Uterus (tissue), 3 donors: ENCODE measurements at regions not wholly inside any gene's neighbourhood (a gene's known extent, or its start where the extent isn't known, plus 50 kb on each side); places are given as distances from the start of the nearest gene placed in this dataset.

Experiments used
- DNase-seq, 2 donors: peaks; one replicate each; pipeline ENCODE4 v3.0.0-alpha.2; 2019 to 2020
- H3K27ac ChIP-seq, 2 donors: fragments of 200-600 bp; sonication (generic); 1 replicate in 1 of 2; 2 replicates in 1 of 2; pipeline ENCODE4 v1.5.1; 2016 to 2018
- H3K27me3 ChIP-seq, 2 donors: fragments of 200-600 bp; sonication (generic); one replicate each; pipeline ENCODE4 v1.5.1; 2018 to 2019; ENCODE audit warnings: control low read depth in 1 of 2
- H3K36me3 ChIP-seq, 2 donors: fragments of 200-600 bp; sonication (generic); one replicate each; pipeline ENCODE4 v1.5.1; 2019; ENCODE audit warnings: control low read depth in 1 of 2
- H3K4me1 ChIP-seq, 2 donors: fragments of 200-600 bp; sonication (generic); one replicate each; pipeline ENCODE4 v1.5.1; 2018 to 2019; ENCODE audit warnings: control low read depth in 1 of 2
- H3K4me3 ChIP-seq, 2 donors: fragments of 200-600 bp; sonication (generic); 1 replicate in 1 of 2; 2 replicates in 1 of 2; pipeline ENCODE4 v1.5.1; 2018 to 2019; ENCODE audit warnings: mild to moderate bottlenecking in 1 of 2
- H3K9me3 ChIP-seq, 2 donors: fragments of 200-600 bp; sonication (generic); one replicate each; pipeline ENCODE4 v1.5.1; 2019; ENCODE audit warnings: control low read depth in 1 of 2
- POLR2A ChIP-seq, 2 donors: fragments of 450-650 bp; IDR thresholded peaks; one replicate each; pipeline ENCODE4 v1.6.1; 2016; ENCODE audit warnings: antibody characterized with exemption in 2 of 2, mild to moderate bottlenecking in 1 of 2, moderate library complexity in 1 of 2
- intact Hi-C: fragments of 100-400 bp; cut with DNase I; formaldehyde crosslinking; loops from one replicate; pipeline ENCODE4 v1.15.1; 2023; ENCODE audit warnings: low total_unique reads
- TF ChIP-seq, protein P1 (sequence below), 4 experiments: fragments of 200-600 bp in 2 of 4; fragments of 450-650 bp in 2 of 4; sonication (generic) in 2 of 4; IDR thresholded peaks; one replicate each; pipeline ENCODE4 v1.5.1; 2016 to 2019; ENCODE audit warnings: antibody characterized with exemption in 4 of 4, mild to moderate bottlenecking in 2 of 4, moderate library complexity in 1 of 4
- donor health status: DM: yes; HTN: yes; CAD: no.

DNA sequence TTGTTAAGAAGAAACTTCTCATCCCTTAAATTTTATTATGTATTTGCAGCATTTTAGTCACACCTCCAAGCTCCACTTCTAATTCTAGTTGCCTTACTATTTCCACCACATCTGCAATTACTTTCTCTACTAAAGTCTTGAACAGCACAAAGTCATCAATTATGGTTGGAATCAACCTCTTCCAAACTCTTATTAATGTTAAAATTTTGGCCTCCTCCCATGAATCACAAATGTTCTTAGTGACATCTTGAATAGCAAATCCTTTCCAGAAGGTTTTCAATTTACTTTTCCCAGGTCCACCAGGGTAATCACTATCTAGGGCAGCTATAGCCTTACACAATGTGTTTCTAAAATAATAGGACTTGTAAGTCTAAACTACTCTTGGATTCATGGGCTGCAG lies 126.3 kb upstream of the POM121L12 start:
- no peak for TF ChIP-seq POLR2A (IDR thresholded peaks at IDR 0.05)
- TF ChIP-seq, protein P1, sequence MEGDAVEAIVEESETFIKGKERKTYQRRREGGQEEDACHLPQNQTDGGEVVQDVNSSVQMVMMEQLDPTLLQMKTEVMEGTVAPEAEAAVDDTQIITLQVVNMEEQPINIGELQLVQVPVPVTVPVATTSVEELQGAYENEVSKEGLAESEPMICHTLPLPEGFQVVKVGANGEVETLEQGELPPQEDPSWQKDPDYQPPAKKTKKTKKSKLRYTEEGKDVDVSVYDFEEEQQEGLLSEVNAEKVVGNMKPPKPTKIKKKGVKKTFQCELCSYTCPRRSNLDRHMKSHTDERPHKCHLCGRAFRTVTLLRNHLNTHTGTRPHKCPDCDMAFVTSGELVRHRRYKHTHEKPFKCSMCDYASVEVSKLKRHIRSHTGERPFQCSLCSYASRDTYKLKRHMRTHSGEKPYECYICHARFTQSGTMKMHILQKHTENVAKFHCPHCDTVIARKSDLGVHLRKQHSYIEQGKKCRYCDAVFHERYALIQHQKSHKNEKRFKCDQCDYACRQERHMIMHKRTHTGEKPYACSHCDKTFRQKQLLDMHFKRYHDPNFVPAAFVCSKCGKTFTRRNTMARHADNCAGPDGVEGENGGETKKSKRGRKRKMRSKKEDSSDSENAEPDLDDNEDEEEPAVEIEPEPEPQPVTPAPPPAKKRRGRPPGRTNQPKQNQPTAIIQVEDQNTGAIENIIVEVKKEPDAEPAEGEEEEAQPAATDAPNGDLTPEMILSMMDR (IDR thresholded peaks at IDR 0.05) = no peak
- H3K9me3 ChIP-seq = no peaks in the 10 kb centered on the region
- H3K27me3 ChIP-seq = no peaks in the 10 kb centered on the region
- intact Hi-C loops = no loop called here
- H3K4me3 ChIP-seq = no peak overlapping the region
- H3K27ac ChIP-seq = no peak overlapping the region
- DNase-seq = no peak
- no peaks in the 10 kb centered on the region for H3K4me1 ChIP-seq
- no peaks in the 10 kb centered on the region for H3K36me3 ChIP-seq

DNA sequence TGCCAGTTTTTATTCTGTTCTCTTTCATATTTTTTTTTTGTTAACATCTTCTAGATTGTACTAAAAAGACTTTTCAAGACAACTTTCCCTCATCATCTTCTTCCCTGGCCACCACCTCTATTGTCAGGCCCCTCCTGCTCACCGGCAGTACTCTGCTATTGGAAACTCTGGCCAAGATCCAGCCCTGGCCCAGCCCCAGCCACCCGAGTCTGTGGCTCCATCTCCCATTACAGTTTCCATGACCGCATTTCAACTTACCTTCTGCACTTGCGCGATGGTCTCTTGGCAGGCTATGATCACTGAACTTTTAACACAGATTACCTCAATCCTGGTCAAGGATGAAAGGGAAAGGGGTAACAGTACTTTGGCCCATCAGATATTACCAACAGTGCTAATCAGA lies 137.7 kb upstream of the POM121L12 start:
- no peaks in the 10 kb centered on the region for H3K36me3 ChIP-seq
- DNase-seq = no peak
- H3K27ac ChIP-seq = no peak overlapping the region
- no peak for TF ChIP-seq POLR2A (IDR thresholded peaks at IDR 0.05)
- TF ChIP-seq, protein P1 (IDR thresholded peaks at IDR 0.05) = no peak
- H3K4me1 ChIP-seq = no peaks in the 10 kb centered on the region
- no peak overlapping the region for H3K4me3 ChIP-seq
- intact Hi-C loops = no loop called here
- H3K9me3 ChIP-seq = no peaks in the 10 kb centered on the region
- H3K27me3 ChIP-seq = no peaks in the 10 kb centered on the region

DNA sequence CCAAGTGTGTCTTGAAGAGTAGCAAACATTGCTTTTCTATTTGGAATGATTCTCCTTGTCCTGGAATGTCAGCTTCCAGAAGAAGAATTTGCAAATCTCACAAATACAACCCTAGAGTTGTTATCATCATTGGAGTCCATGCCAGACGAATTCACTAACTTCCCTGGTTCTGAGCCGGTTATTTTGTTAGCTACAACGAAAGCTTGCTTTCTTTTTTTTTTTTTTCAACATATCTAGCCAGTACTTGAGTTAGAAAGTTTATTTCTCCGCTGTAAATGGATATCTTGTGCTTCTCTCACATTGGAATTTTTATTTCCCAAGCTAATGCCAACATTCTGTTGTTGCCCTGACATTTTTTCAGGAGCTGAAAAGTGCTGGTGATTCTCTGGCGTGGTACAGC lies 138.1 kb upstream of the POM121L12 start:
- H3K27ac ChIP-seq = no peak overlapping the region
- no peaks in the 10 kb centered on the region for H3K9me3 ChIP-seq
- no peak overlapping the region for H3K4me3 ChIP-seq
- TF ChIP-seq POLR2A (IDR thresholded peaks at IDR 0.05) = no peak
- TF ChIP-seq, protein P1 (IDR thresholded peaks at IDR 0.05) = no peak
- intact Hi-C loops = no loop called here
- no peaks in the 10 kb centered on the region for H3K4me1 ChIP-seq
- no peaks in the 10 kb centered on the region for H3K36me3 ChIP-seq
- no peak for DNase-seq
- H3K27me3 ChIP-seq = no peaks in the 10 kb centered on the region

DNA sequence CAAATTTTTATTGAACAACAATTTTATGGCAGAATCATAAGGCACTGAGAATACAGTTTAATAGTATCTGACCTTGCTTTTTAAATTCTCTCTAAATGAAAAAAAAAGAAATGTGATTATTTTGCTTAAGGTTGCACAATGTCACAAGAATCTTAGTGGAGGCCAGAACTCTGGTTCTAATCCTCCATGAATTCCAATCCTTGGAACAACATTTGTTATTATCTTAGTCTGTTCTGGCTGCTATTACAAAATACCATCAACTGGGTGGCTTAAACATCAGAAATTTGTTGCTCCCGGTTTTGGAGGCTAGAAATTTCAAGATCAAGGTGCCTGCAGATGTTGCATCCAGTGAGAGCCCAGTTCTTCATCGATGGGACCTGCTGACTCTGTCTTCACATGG lies 158.2 kb upstream of the POM121L12 start:
- no peak for DNase-seq
- TF ChIP-seq, protein P1 (IDR thresholded peaks at IDR 0.05) = no peak
- TF ChIP-seq POLR2A (IDR thresholded peaks at IDR 0.05) = no peak
- Histone ChIP-seq H3K27ac (no peak overlapping the region), H3K27me3 (no peaks in the 10 kb centered on the region), H3K9me3 (no peaks in the 10 kb centered on the region), H3K4me1 (no peaks in the 10 kb centered on the region), H3K4me3 (no peak overlapping the region), H3K36me3 (no peaks in the 10 kb centered on the region)
- intact Hi-C loops = no loop called here

DNA sequence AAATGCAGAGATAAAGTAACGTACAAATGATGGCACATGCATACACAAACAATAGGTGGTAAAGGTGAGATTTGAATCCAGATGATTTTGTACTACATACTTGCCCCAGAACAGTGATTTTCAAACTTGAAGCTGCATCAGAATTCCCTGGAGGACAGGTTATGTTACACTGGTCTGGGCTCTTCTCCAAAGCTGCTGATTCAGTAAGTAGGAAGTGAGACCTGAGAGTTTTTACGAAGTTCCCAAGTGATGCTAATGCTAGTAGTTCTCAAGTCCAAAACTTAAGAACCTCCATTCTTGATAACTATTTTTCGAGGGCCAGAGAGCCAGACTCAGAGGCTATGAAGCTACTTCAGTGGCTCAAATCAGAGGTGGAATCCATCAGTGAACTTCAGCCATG lies 159.0 kb upstream of the POM121L12 start:
- Histone ChIP-seq H3K9me3 (no peaks in the 10 kb centered on the region), H3K27me3 (no peaks in the 10 kb centered on the region), H3K4me3 (no peak overlapping the region), H3K27ac (no peak overlapping the region), H3K4me1 (no peaks in the 10 kb centered on the region), H3K36me3 (no peaks in the 10 kb centered on the region)
- intact Hi-C loops = no loop called here
- DNase-seq = no peak
- TF ChIP-seq POLR2A (IDR thresholded peaks at IDR 0.05) = no peak
- TF ChIP-seq, protein P1 (IDR thresholded peaks at IDR 0.05) = no peak
